K562 (cell line): ENCODE measurements at regions not wholly inside any gene's neighbourhood (a gene's known extent, or its start where the extent isn't known, plus 50 kb on each side); places are given as distances from the start of the nearest gene placed in this dataset.

Experiments
- ATAC-seq: fragments of 200-7000 bp; cut with Tn5 transposase; 3 replicates; pipeline ENCODE4 v1.9.1; 2020; ENCODE audit warnings: moderate library complexity
- BruUV-seq: library from RNA; stranded (reverse); fragments of 400-500 nt; replicated peaks from 2 replicates; lab custom pipeline; 2021; lab: Mats Ljungman, UMichigan
- CTCF ChIA-PET: fragments of 300-600 bp; formaldehyde crosslinking; extraction: SDS; loops from one replicate; lab custom pipeline; 2021; ENCODE audit warnings: low intra/inter-chr PET ratio; lab: Yijun Ruan, JAX
- POLR2A ChIA-PET: fragments of 300-600, 350-650 bp; sonication (Branson Sonifier 250); formaldehyde crosslinking; extraction: SDS; loops from one replicate; lab custom pipeline; 2021; ENCODE audit warnings: antibody characterized with exemption, inconsistent platforms; lab: Yijun Ruan, JAX
- DNase-seq, 4 experiments: peaks; one replicate each; pipeline versions ENCODE4 v3.0.0 to v3.0.0-alpha.2; 2011 to 2018; ENCODE audit warnings: low spot score in 3 of 4, mixed read lengths in 3 of 4; ENCODE audit errors: extremely low read depth in 1 of 4
- FAIRE-seq: peaks from 2 replicates; lab custom pipeline; 2011; peaks lifted over from hg19 to GRCh38; lab: Jason Lieb, UNC
- H2AFZ ChIP-seq: 2 replicates; pipeline ENCODE4 v1.6.0; 2011; ENCODE audit warnings: low read depth, low read length, control low read depth, inconsistent platforms
- H3K27ac ChIP-seq: fragments of 200-600 bp; 3 replicates; pipeline ENCODE4 v1.8.0; 2011; ENCODE audit warnings: low read depth, mild to moderate bottlenecking, control low read depth, inconsistent platforms, low read length, moderate library complexity, mixed read lengths; ENCODE audit errors: extremely low read depth
- H3K27me3 ChIP-seq, 2 experiments: fragments of 300-600 bp in 1 of 2; 2 replicates in 1 of 2; 3 replicates in 1 of 2; pipeline versions ENCODE4 v1.6.0 to v1.8.0; 2011; ENCODE audit warnings: inconsistent platforms in 2 of 2, low read length in 2 of 2, mild to moderate bottlenecking in 1 of 2, mixed read lengths in 1 of 2, moderate library complexity in 1 of 2; ENCODE audit not compliant: control insufficient read depth in 2 of 2, insufficient read depth in 2 of 2
- H3K36me3 ChIP-seq: fragments of 300-600 bp; 3 replicates; pipeline ENCODE4 v1.8.0; 2011; ENCODE audit warnings: mild to moderate bottlenecking, low read length, inconsistent platforms; ENCODE audit not compliant: control insufficient read depth, insufficient read depth
- H3K4me1 ChIP-seq, 2 experiments: fragments of 200-600 bp in 1 of 2; replicated peaks in 1 of 2; 2 replicates in 1 of 2; 3 replicates in 1 of 2; pipeline versions ENCODE4 v1.5.1 to v1.8.0; 2011; ENCODE audit warnings: inconsistent platforms in 2 of 2, low read length in 2 of 2, mild to moderate bottlenecking in 1 of 2, mixed read lengths in 1 of 2, moderate library complexity in 1 of 2; ENCODE audit not compliant: control insufficient read depth in 2 of 2, insufficient read depth in 2 of 2
- H3K4me2 ChIP-seq: 2 replicates; pipeline ENCODE4 v1.6.1; 2011; ENCODE audit warnings: low read length, control low read depth, inconsistent platforms, mixed read lengths; ENCODE audit not compliant: insufficient read depth
- H3K4me3 ChIP-seq: fragments of 200-600 bp; sonication (generic), shearing (Covaris generic); 2 replicates; pipeline ENCODE4 v1.5.1; 2016; ENCODE audit warnings: control low read depth, inconsistent platforms
- H3K79me2 ChIP-seq: fragments of 200-600 bp; 3 replicates; pipeline ENCODE4 v1.8.0; 2011; ENCODE audit warnings: low read length, inconsistent platforms; ENCODE audit not compliant: control insufficient read depth, insufficient read depth
- H3K9ac ChIP-seq, 2 experiments: 2 replicates each; pipeline versions ENCODE4 v1.6.0 to v1.6.1; 2011; ENCODE audit warnings: low read depth in 2 of 2, low read length in 2 of 2, control low read depth in 1 of 2, inconsistent platforms in 1 of 2, mild to moderate bottlenecking in 1 of 2, mixed read lengths in 1 of 2; ENCODE audit not compliant: insufficient read depth in 1 of 2
- H3K9me1 ChIP-seq: one replicate; pipeline ENCODE4 v1.6.0; 2011; ENCODE audit warnings: inconsistent platforms, mild to moderate bottlenecking, low read length, moderate library complexity; ENCODE audit not compliant: control insufficient read depth, insufficient read depth
- H3K9me3 ChIP-seq: replicated peaks from 2 replicates; pipeline ENCODE4 v1.5.1; 2011; ENCODE audit warnings: low read depth, low read length, inconsistent platforms; ENCODE audit not compliant: control insufficient read depth, insufficient read depth
- H4K20me1 ChIP-seq: replicated peaks from 2 replicates; pipeline ENCODE4 v1.6.1; 2011; ENCODE audit warnings: low read length, inconsistent platforms, mixed read lengths; ENCODE audit not compliant: control insufficient read depth, insufficient read depth
- ARID3A ChIP-seq: IDR thresholded peaks from 2 replicates; pipeline ENCODE4 v1.6.1; 2012; ENCODE audit warnings: low read depth, low read length, improper control_type of control experiment, borderline replicate concordance
- DPF2 ChIP-seq: fragments of 450-650 bp; IDR thresholded peaks from 2 replicates; pipeline ENCODE4 v1.6.1; 2016
- E2F5 ChIP-seq: sonication (generic); formaldehyde crosslinking; IDR thresholded peaks from 2 replicates; pipeline ENCODE4 v1.8.0; 2022; ENCODE audit warnings: mild to moderate bottlenecking, missing genetic modification reagents
- HDAC8 ChIP-seq: fragments of 450-650 bp; IDR thresholded peaks from 2 replicates; pipeline ENCODE4 v1.6.1; 2016; ENCODE audit warnings: mild to moderate bottlenecking, missing genetic modification characterization, moderate library complexity, missing compliant biosample characterization
- RAD21 ChIP-seq, 2 experiments: fragments of 250-450 bp in 1 of 2; fragments of 450-650 bp in 1 of 2; sonication (Bioruptor Pico) in 1 of 2; formaldehyde crosslinking in 1 of 2; IDR thresholded peaks in 1 of 2; conservative IDR thresholded peaks in 1 of 2; 2 replicates each; pipeline versions ENCODE4 v1.4.0 to v1.8.0; 2020 to 2022; ENCODE audit warnings: mild to moderate bottlenecking in 2 of 2, moderate library complexity in 1 of 2
- U2AF1 ChIP-seq: fragments of 200-400 bp; formaldehyde crosslinking; optimal IDR thresholded peaks from 2 replicates; pipeline ENCODE3; 2017; ENCODE audit warnings: mild to moderate bottlenecking, low read depth, low read length, moderate library complexity
- ZKSCAN3 ChIP-seq: fragments of 250-450 bp; sonication (Bioruptor Pico); IDR thresholded peaks from 2 replicates; pipeline ENCODE4 v1.4.0; 2020
- ZNF197 ChIP-seq: fragments of 200-800 bp; sonication (Bioruptor generic); IDR thresholded peaks from 2 replicates; pipeline ENCODE4 v1.6.1; 2016; ENCODE audit warnings: low read depth, missing genetic modification characterization, missing compliant biosample characterization
- in situ Hi-C: fragments of 300-500 bp; cut with MboI; formaldehyde crosslinking; loops from 4 replicates; pipeline ENCODE4 v1.15.0; 2018; ENCODE audit warnings: inconsistent platforms, mixed read lengths
- intact Hi-C: fragments of 100-400 bp; cut with micrococcal nuclease; formaldehyde crosslinking; loops from 2 replicates; pipeline ENCODE4 v1.14.2; 2022

- no peak for TF ChIP-seq U2AF1
- TF ChIP-seq DPF2: no peak
- no peak for TF ChIP-seq ARID3A
These were observed 105.2 kb upstream of the TMCC3 start (continued) for GRCh38 chr12:94755598-94755997.

GRCh38 chr12:94754653-94755052, 104.3 kb upstream of the TMCC3 start:
- no peaks in the 10 kb centered on the region for H3K36me3 ChIP-seq
- no peak overlapping the region for H3K4me3 ChIP-seq
- no TSS peak for BruUV-seq
- in situ Hi-C loops (no loop called here), intact Hi-C loops (no loop called here)
- no peak overlapping the region for H3K9ac ChIP-seq
- ATAC-seq (no peak), DNase-seq (no peak), FAIRE-seq (no peak)
- no peaks in the 10 kb centered on the region for H3K4me1 ChIP-seq
- no peak overlapping the region for H3K27ac ChIP-seq
- H2AFZ ChIP-seq: no peak overlapping the region
- ChIA-PET POLR2A (no interaction called here), CTCF (no interaction called here)
- H4K20me1 ChIP-seq: no peaks in the 10 kb centered on the region
- peaks cover 14 to 31% of the 10 kb centered on the region in 2 experiments; a peak in 4 of 5 replicates for H3K27me3 ChIP-seq
- H3K79me2 ChIP-seq: no peaks in the 10 kb centered on the region
- H3K9me3 ChIP-seq: no peaks in the 10 kb centered on the region
- TF ChIP-seq ZNF197 (CRISPR knock-in tag) (no peak), E2F5 (no peak), ZKSCAN3 (CRISPR knock-in tag) (no peak), RAD21 (CRISPR knock-in tag; conservative IDR thresholded peaks at IDR 0.05 in 1 of 2, IDR thresholded peaks at IDR 0.05 in 1 of 2) (peak in 1 of 2 experiments; percentile 20; a peak in 1 of 4 replicates), HDAC8 (tag) (no peak)
- no peak overlapping the region for H3K4me2 ChIP-seq
- H3K9me1 ChIP-seq: no peaks in the 10 kb centered on the region
